Sigmoid colon (tissue), 6 donors: ENCODE measurements at regions not wholly inside any gene's neighbourhood (a gene's known extent, or its start where the extent isn't known, plus 50 kb on each side); places are given as distances from the start of the nearest gene placed in this dataset.

Source experiments
- DNase-seq: peaks from one replicate; pipeline ENCODE4 v3.0.0-alpha.2; 2019
- H3K27ac ChIP-seq, 4 donors: fragments of 200-600 bp; sonication (generic); one replicate each; pipeline ENCODE4 v1.5.1; 2016 to 2019; ENCODE audit warnings: mild to moderate bottlenecking in 1 of 4
- H3K27me3 ChIP-seq, 3 donors: fragments of 200-600 bp; sonication (generic); one replicate each; pipeline ENCODE4 v1.5.1; 2019; ENCODE audit warnings: mild to moderate bottlenecking in 1 of 3
- H3K36me3 ChIP-seq, 4 donors: fragments of 200-600 bp; sonication (generic); one replicate each; pipeline ENCODE4 v1.5.1; 2016 to 2019
- H3K4me1 ChIP-seq, 4 donors: fragments of 200-600 bp; sonication (generic); one replicate each; pipeline ENCODE4 v1.5.1; 2017 to 2019
- H3K4me3 ChIP-seq, 4 donors: fragments of 200-600 bp; sonication (generic); one replicate each; pipeline ENCODE4 v1.5.1; 2017 to 2019; ENCODE audit warnings: mild to moderate bottlenecking in 2 of 4, moderate library complexity in 1 of 4
- H3K9me3 ChIP-seq, 4 donors: fragments of 200-600 bp in 3 of 4; sonication (generic) in 3 of 4; one replicate each; pipeline versions ENCODE4 v1.5.1 to v1.6.1; 2013 to 2019
- EP300 ChIP-seq, 4 donors: sonication (generic); formaldehyde crosslinking; IDR thresholded peaks; one replicate each; pipeline ENCODE4 v1.6.1; 2017; ENCODE audit warnings: antibody characterized with exemption in 4 of 4
- POLR2A ChIP-seq, 2 donors: fragments of 450-650 bp; IDR thresholded peaks; one replicate each; pipeline ENCODE4 v1.6.1; 2016; ENCODE audit warnings: antibody characterized with exemption in 2 of 2, mild to moderate bottlenecking in 2 of 2, moderate library complexity in 2 of 2
- POLR2AphosphoS5 ChIP-seq, 4 donors: sonication (generic); formaldehyde crosslinking; IDR thresholded peaks; one replicate each; pipeline ENCODE4 v1.6.1; 2017; ENCODE audit warnings: antibody characterized with exemption in 4 of 4
- WGBS, 2 donors: extraction: QIAGEN DNeasy Blood & Tissue Kit; methylation state at CpG; one replicate each; pipeline ENCODE4 v1.1.7; 2013; 5-methylcytosine and 5-hydroxymethylcytosine counted together
- intact Hi-C: fragments of 100-400 bp; cut with DNase I; formaldehyde crosslinking; loops from one replicate; pipeline ENCODE4 v1.15.1; 2023
- TF ChIP-seq, protein P1 (sequence below), 4 experiments: fragments of 450-650 bp in 3 of 4; fragments of 200-600 bp in 1 of 4; IDR thresholded peaks; one replicate each; pipeline ENCODE4 v1.5.1; 2016 to 2019; ENCODE audit warnings: antibody characterized with exemption in 4 of 4, mild to moderate bottlenecking in 3 of 4, moderate library complexity in 2 of 4
- donor health status: healthy with polysubstance abuse.
- donor health status: healthy.

DNA sequence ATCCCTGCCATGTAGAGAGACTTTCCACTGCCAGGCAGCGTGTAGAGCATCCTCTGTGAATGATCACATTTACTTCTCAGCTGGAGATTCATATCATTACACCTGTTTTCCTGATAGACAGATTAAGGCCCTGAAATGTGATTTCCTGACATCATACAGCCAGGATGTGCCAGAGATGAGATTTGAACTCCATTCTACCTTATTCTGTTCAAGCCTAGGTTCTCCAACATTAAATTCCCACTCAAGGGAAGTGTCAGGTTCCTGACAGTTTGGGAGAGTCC is 482.1 kb downstream of the RPS24 start:
- intact Hi-C loops, result no loop called here
- peaks cover 0 to 66% (median 57%) of the 10 kb centered on the region in 4 donors for H3K4me1 ChIP-seq
- no peak for DNase-seq
- H3K36me3 ChIP-seq, result no peaks in the 10 kb centered on the region
- 85 to 90% methylated on average over 1 of the region's 1 CpG for WGBS, 2 donors
- H3K27me3 ChIP-seq, result no peaks in the 10 kb centered on the region
- no peaks in the 10 kb centered on the region for H3K9me3 ChIP-seq
- TF ChIP-seq POLR2A (IDR thresholded peaks at IDR 0.05) (no peak), POLR2AphosphoS5 (IDR thresholded peaks at IDR 0.05) (no peak), EP300 (IDR thresholded peaks at IDR 0.05) (no peak)
- TF ChIP-seq, protein P1, sequence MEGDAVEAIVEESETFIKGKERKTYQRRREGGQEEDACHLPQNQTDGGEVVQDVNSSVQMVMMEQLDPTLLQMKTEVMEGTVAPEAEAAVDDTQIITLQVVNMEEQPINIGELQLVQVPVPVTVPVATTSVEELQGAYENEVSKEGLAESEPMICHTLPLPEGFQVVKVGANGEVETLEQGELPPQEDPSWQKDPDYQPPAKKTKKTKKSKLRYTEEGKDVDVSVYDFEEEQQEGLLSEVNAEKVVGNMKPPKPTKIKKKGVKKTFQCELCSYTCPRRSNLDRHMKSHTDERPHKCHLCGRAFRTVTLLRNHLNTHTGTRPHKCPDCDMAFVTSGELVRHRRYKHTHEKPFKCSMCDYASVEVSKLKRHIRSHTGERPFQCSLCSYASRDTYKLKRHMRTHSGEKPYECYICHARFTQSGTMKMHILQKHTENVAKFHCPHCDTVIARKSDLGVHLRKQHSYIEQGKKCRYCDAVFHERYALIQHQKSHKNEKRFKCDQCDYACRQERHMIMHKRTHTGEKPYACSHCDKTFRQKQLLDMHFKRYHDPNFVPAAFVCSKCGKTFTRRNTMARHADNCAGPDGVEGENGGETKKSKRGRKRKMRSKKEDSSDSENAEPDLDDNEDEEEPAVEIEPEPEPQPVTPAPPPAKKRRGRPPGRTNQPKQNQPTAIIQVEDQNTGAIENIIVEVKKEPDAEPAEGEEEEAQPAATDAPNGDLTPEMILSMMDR (IDR thresholded peaks at IDR 0.05), result no peak
- H3K4me3 ChIP-seq, result no peak overlapping the region
- peak overlapping the region; percentile 46 to 64 (median 56) for H3K27ac ChIP-seq

DNA sequence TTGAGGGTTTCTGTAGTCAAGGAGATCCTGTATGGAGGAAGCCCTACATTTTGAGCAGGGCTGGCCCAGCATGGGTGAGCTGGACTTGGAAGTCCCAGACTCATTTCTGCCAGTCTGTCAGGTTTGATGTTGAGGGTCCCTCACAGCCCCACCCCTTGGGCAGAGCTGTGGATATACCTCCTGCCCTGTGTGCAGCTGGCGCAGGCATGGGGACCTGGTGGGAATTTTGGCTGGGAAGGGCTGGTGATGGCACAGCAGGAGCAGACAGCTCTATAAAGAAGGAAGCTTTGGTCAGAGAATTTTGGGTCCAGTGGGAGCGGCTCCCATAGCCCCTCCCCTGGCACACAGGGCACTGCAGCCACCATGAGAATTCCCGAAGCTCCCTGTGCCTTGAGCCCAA is 482.6 kb downstream of the RPS24 start:
- no peak for TF ChIP-seq POLR2A (IDR thresholded peaks at IDR 0.05)
- TF ChIP-seq, protein P1 (IDR thresholded peaks at IDR 0.05), result no peak
- TF ChIP-seq POLR2AphosphoS5 (IDR thresholded peaks at IDR 0.05), result no peak
- no peak for TF ChIP-seq EP300 (IDR thresholded peaks at IDR 0.05)
- Histone ChIP-seq H3K9me3 (no peaks in the 10 kb centered on the region), H3K36me3 (no peaks in the 10 kb centered on the region), H3K27me3 (no peaks in the 10 kb centered on the region), H3K4me3 (no peak overlapping the region), H3K4me1 (peaks cover 0 to 63% (median 55%) of the 10 kb centered on the region in 4 donors), H3K27ac (peak overlapping the region; percentile 46 to 64 (median 56))
- intact Hi-C loops, result no loop called here
- DNase-seq, result no peak
- WGBS, 2 donors, result 87 to 89% methylated on average over 3 of the region's 3 CpGs

DNA sequence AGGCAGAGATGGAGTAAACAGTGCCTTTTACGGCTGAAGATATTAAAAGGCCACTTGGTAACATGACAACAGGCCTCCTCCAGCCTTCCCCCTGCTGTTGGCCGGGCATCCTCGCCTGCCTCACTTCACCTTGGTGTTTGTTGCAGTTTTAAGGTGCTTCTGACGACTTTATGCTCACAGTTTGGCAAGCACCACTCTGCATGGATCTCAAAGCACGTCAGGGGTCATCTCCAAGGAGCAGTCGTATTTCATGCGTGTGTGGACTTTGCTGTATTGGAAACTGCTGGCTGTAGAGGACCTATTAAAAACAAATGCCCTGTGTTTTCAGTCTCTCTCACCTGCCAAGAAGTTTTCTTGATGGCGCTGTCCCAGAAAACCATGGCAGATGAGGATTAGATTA is 483.1 kb downstream of the RPS24 start:
- peaks cover 0 to 60% (median 50%) of the 10 kb centered on the region in 4 donors for H3K4me1 ChIP-seq
- H3K9me3 ChIP-seq, result no peaks in the 10 kb centered on the region
- H3K4me3 ChIP-seq, result no peak overlapping the region
- H3K36me3 ChIP-seq, result no peaks in the 10 kb centered on the region
- intact Hi-C loops, result no loop called here
- peak overlapping the region; percentile 46 to 64 (median 56) for H3K27ac ChIP-seq
- TF ChIP-seq POLR2AphosphoS5 (IDR thresholded peaks at IDR 0.05) (peak in 3 of 4 donors; percentile 31 to 70 (median 66)), POLR2A (IDR thresholded peaks at IDR 0.05) (no peak)
- no peaks in the 10 kb centered on the region for H3K27me3 ChIP-seq
- DNase-seq, result peak; percentile 76
- WGBS, 2 donors, result 79 to 85% methylated on average over 8 of the region's 8 CpGs

DNA sequence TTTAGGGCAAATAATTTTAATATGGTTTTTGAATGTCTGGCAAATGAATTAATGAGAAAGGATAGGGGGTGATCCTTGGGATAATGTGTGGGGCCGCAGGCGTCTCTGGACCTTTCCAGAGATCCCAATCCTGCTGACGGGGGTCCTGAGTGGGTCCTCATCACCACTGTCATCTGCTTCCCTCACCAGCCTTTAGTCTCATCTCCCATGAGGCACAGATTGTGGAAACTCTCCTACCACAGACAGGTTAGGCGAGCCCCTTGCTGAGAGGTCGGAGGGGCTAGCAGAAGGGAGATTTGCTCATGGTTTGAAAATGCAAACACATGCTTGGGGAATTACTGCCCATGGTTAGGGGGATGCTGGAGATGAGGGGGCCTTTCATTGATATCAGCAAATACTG is 484.6 kb downstream of the RPS24 start:
- Histone ChIP-seq H3K27ac (no peak overlapping the region), H3K9me3 (no peaks in the 10 kb centered on the region), H3K36me3 (no peaks in the 10 kb centered on the region), H3K27me3 (no peaks in the 10 kb centered on the region), H3K4me3 (no peak overlapping the region), H3K4me1 (peaks cover 0 to 50% (median 37%) of the 10 kb centered on the region in 4 donors)
- DNase-seq, result no peak
- intact Hi-C loops, result no loop called here
- TF ChIP-seq EP300 (IDR thresholded peaks at IDR 0.05), result no peak
- TF ChIP-seq, protein P1 (IDR thresholded peaks at IDR 0.05), result no peak
- TF ChIP-seq POLR2AphosphoS5 (IDR thresholded peaks at IDR 0.05), result no peak
- TF ChIP-seq POLR2A (IDR thresholded peaks at IDR 0.05), result no peak
- 91 to 94% methylated on average over 5 of the region's 5 CpGs for WGBS, 2 donors

DNA sequence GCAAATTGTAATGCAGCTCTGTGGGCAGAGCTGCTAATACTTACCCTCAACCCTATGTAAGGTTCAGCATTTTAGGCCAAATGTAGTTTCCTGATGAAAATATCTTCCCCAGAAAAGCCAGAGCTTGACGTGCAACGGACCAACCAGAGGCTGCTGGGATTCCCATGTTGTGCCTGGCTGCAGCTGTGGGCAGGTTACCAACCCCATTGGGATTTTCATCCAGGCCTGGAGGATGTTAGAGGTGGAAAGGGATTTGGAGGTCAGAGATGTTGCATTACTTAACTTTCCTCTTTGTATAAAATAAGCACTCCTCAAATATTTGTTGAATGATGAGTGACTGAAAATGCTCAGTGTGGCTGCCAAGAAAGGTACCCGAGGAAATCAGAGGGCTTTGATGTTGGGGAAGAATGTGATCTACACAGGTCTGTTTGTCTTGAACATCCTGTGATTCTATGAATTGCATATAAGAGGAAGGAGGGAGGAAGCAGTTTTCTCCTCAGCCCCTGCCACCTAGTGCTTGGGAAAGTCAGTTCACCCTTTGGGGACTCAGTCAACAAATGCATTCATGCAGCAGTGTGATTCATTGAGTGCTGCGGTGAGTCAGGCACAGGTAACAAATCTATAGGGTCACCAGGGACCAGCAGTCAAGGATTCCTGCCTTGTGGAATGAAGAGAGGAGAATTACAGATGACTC is 487.2 kb downstream of the RPS24 start:
- H3K4me3 ChIP-seq, result no peak overlapping the region
- no peaks in the 10 kb centered on the region for H3K27me3 ChIP-seq
- peaks cover 0 to 24% (median 17%) of the 10 kb centered on the region in 4 donors for H3K4me1 ChIP-seq
- intact Hi-C loops, result no loop called here
- H3K36me3 ChIP-seq, result no peaks in the 10 kb centered on the region
- H3K9me3 ChIP-seq, result no peaks in the 10 kb centered on the region
- DNase-seq, result no peak
- 63 to 65% methylated on average over 4 of the region's 4 CpGs for WGBS, 2 donors
- TF ChIP-seq EP300 (IDR thresholded peaks at IDR 0.05) (no peak), POLR2A (IDR thresholded peaks at IDR 0.05) (no peak), POLR2AphosphoS5 (IDR thresholded peaks at IDR 0.05) (no peak)
- TF ChIP-seq, protein P1 (IDR thresholded peaks at IDR 0.05), result peak in 1 of 4 experiments; percentile 16
- no peak overlapping the region for H3K27ac ChIP-seq
